Loucy (cell line): ENCODE measurements at regions not wholly inside any gene's neighbourhood (a gene's known extent, or its start where the extent isn't known, plus 50 kb on each side); places are given as distances from the start of the nearest gene placed in this dataset.

ENCODE experiments used
- H2AFZ ChIP-seq: fragments of 200-600 bp; sonication (generic); 2 replicates; pipeline ENCODE4 v1.6.0; 2016; ENCODE audit warnings: antibody characterized with exemption, mild to moderate bottlenecking, low read length, moderate library complexity
- H3F3A ChIP-seq: fragments of 200-600 bp; 2 replicates; pipeline ENCODE4 v1.6.0; 2016; ENCODE audit warnings: antibody characterized with exemption, low read depth, mild to moderate bottlenecking
- H3K27me3 ChIP-seq: fragments of 200-600 bp; sonication (generic); 2 replicates; pipeline ENCODE4 v1.6.1; 2014; ENCODE audit warnings: low read length, mild to moderate bottlenecking; ENCODE audit not compliant: insufficient read depth, poor library complexity, severe bottlenecking
- H3K36me3 ChIP-seq: fragments of 200-600 bp; sonication (generic); 2 replicates; pipeline ENCODE4 v1.6.1; 2016; ENCODE audit warnings: low read length; ENCODE audit not compliant: insufficient read depth
- H3K4me1 ChIP-seq: fragments of 200-600 bp; sonication (generic); 2 replicates; pipeline ENCODE4 v1.5.1; 2014; ENCODE audit warnings: low read length, mild to moderate bottlenecking; ENCODE audit not compliant: insufficient read depth, poor library complexity, severe bottlenecking
- H3K4me2 ChIP-seq: fragments of 200-600 bp; sonication (generic); 2 replicates; pipeline ENCODE4 v1.6.0; 2014; ENCODE audit warnings: antibody characterized with exemption, low read length, low read depth, mild to moderate bottlenecking; ENCODE audit not compliant: poor library complexity, severe bottlenecking
- H3K4me3 ChIP-seq: fragments of 200-600 bp; sonication (generic); 2 replicates; pipeline ENCODE4 v1.5.1; 2014; ENCODE audit warnings: low read length, mild to moderate bottlenecking, mixed read lengths; ENCODE audit not compliant: poor library complexity, severe bottlenecking
- H3K79me2 ChIP-seq: fragments of 200-600 bp; sonication (generic); 2 replicates; pipeline ENCODE4 v1.6.1; 2014; ENCODE audit warnings: low read length; ENCODE audit not compliant: insufficient read depth
- H3K9ac ChIP-seq: fragments of 200-600 bp; sonication (generic); 2 replicates; pipeline ENCODE4 v1.6.0; 2014; ENCODE audit warnings: mild to moderate bottlenecking, low read depth, low read length, moderate library complexity; ENCODE audit not compliant: poor library complexity, severe bottlenecking
- H3K9me2 ChIP-seq: fragments of 200-600 bp; sonication (generic); replicated peaks from 2 replicates; pipeline ENCODE4 v1.6.1; 2016; ENCODE audit warnings: low read depth, low read length, mixed read lengths
- H3K9me3 ChIP-seq: fragments of 200-600 bp; sonication (generic); 2 replicates; pipeline ENCODE4 v1.6.1; 2014; ENCODE audit warnings: mild to moderate bottlenecking, antibody characterized with exemption, low read length, low read depth; ENCODE audit not compliant: insufficient read depth
- H4K20me1 ChIP-seq: fragments of 200-600 bp; sonication (generic); 2 replicates; pipeline ENCODE4 v1.6.0; 2014; ENCODE audit warnings: antibody characterized with exemption, low read length, mild to moderate bottlenecking; ENCODE audit not compliant: insufficient read depth, poor library complexity, severe bottlenecking
- CTCF ChIP-seq: fragments of 200-600 bp; sonication (generic); conservative IDR thresholded peaks from 2 replicates; pipeline ENCODE4 v1.5.1; 2014; ENCODE audit warnings: mild to moderate bottlenecking, antibody characterized with exemption, low read length
- EZH2phosphoT487 ChIP-seq: fragments of 200-600 bp; IDR thresholded peaks from 2 replicates; pipeline ENCODE4 v1.6.1; 2018; ENCODE audit warnings: antibody characterized with exemption, mild to moderate bottlenecking, moderate library complexity, borderline replicate concordance

GRCh38 chr5:173790177-173790719 lies 97.9 kb upstream of the CPEB4 start:
- Histone ChIP-seq H3K4me3 (no peak overlapping the region), H3K36me3 (no peaks in the 10 kb centered on the region), H3K4me2 (no peak overlapping the region), H3F3A (no peaks in the 10 kb centered on the region), H3K79me2 (no peaks in the 10 kb centered on the region), H3K27me3 (no peaks in the 10 kb centered on the region), H4K20me1 (no peaks in the 10 kb centered on the region), H3K9ac (no peak overlapping the region), H2AFZ (no peak overlapping the region), H3K9me2 (no peaks in the 10 kb centered on the region), H3K9me3 (no peaks in the 10 kb centered on the region), H3K4me1 (no peaks in the 10 kb centered on the region)
- TF ChIP-seq CTCF (no peak), EZH2phosphoT487 (no peak)

- H3K9me2 ChIP-seq = no peaks in the 10 kb centered on the region
- no peak overlapping the region for H3K9ac ChIP-seq
- no peaks in the 10 kb centered on the region for H3K9me3 ChIP-seq
- no peaks in the 10 kb centered on the region for H3K79me2 ChIP-seq
- H3K36me3 ChIP-seq = no peaks in the 10 kb centered on the region
- H3K4me1 ChIP-seq = no peaks in the 10 kb centered on the region
- TF ChIP-seq EZH2phosphoT487 = no peak
- TF ChIP-seq CTCF = no peak
- no peaks in the 10 kb centered on the region for H3F3A ChIP-seq
- H3K4me2 ChIP-seq = no peak overlapping the region
- no peaks in the 10 kb centered on the region for H3K27me3 ChIP-seq
- no peak overlapping the region for H3K4me3 ChIP-seq
- no peaks in the 10 kb centered on the region for H4K20me1 ChIP-seq
- H2AFZ ChIP-seq = no peak overlapping the region
Observed at GRCh38 chr5:173790836-173791546, 97.2 kb upstream of the CPEB4 start.

DNA sequence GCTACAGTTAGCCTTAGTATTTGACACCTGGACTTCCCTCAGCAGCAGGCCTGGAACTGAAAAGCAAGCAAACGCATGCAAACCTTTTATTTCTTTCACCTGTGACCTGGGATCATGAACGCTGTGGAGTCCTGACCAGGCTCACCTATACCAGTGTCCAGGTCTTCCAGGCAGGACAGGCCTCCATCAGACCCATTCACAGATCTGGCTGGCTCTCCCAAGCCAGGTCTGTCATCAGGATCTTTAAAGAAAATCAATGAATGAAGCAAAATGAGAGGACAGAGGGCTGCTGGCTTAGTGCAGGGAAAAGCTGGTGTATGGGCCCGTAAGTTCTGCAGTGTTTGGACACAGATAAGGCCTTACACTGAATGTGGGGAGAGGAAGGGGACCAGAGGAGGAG lies 96.3 kb upstream of the CPEB4 start:
- no peaks in the 10 kb centered on the region for H3K36me3 ChIP-seq
- H2AFZ ChIP-seq = no peak overlapping the region
- H3K27me3 ChIP-seq = no peaks in the 10 kb centered on the region
- no peaks in the 10 kb centered on the region for H3K9me3 ChIP-seq
- no peaks in the 10 kb centered on the region for H3K4me1 ChIP-seq
- no peaks in the 10 kb centered on the region for H4K20me1 ChIP-seq
- H3K4me2 ChIP-seq = no peak overlapping the region
- TF ChIP-seq EZH2phosphoT487 = no peak
- no peak for TF ChIP-seq CTCF
- H3K9ac ChIP-seq = no peak overlapping the region
- no peaks in the 10 kb centered on the region for H3K79me2 ChIP-seq
- no peaks in the 10 kb centered on the region for H3K9me2 ChIP-seq
- H3K4me3 ChIP-seq = no peak overlapping the region
- no peaks in the 10 kb centered on the region for H3F3A ChIP-seq
